GM21723 (cell line): ENCODE measurements at regions not wholly inside any gene's neighbourhood (a gene's known extent, or its start where the extent isn't known, plus 50 kb on each side); places are given as distances from the start of the nearest gene placed in this dataset.

Experiments used
- ATAC-seq: cut with Tn5 transposase; IDR thresholded peaks from one replicate; pipeline ENCODE4 v1.9.1; 2021; ENCODE audit warnings: mild to moderate bottlenecking, moderate library complexity; ENCODE audit not compliant: unreplicated experiment

- no peak for ATAC-seq
These were observed 163.3 kb upstream of the PRKCQ start for GRCh38 chr10:6743291-6743849.

GRCh38 chr10:6741541-6741941, 161.5 kb upstream of the PRKCQ start:
- no peak for ATAC-seq

GRCh38 chr10:6739530-6740174, 159.6 kb upstream of the PRKCQ start:
- no peak for ATAC-seq

GRCh38 chr10:6738112-6738768, 158.2 kb upstream of the PRKCQ start:
- ATAC-seq = no peak

GRCh38 chr10:6737758-6738111, 157.7 kb upstream of the PRKCQ start:
- ATAC-seq = no peak

- ATAC-seq = no peak
These were observed 157.1 kb upstream of the PRKCQ start for GRCh38 chr10:6737080-6737641.

GRCh38 chr10:6734286-6734685, 154.2 kb upstream of the PRKCQ start:
- ATAC-seq = no peak

- ATAC-seq = no peak
These were observed 149.8 kb upstream of the PRKCQ start for GRCh38 chr10:6729861-6730344.

GRCh38 chr10:6729071-6729774, 149.1 kb upstream of the PRKCQ start:
- no peak for ATAC-seq

- ATAC-seq = no peak
These were observed 146.8 kb upstream of the PRKCQ start for GRCh38 chr10:6726924-6727323.

GRCh38 chr10:6722616-6723004, 142.5 kb upstream of the PRKCQ start:
- ATAC-seq = no peak

- no peak for ATAC-seq
These were observed 142.0 kb upstream of the PRKCQ start for GRCh38 chr10:6721964-6722615.

- ATAC-seq = no peak
These were observed 141.4 kb upstream of the PRKCQ start for GRCh38 chr10:6721480-6721879.

- ATAC-seq = no peak
These were observed 139.5 kb upstream of the PRKCQ start for GRCh38 chr10:6719561-6719960.

GRCh38 chr10:6718550-6718949, 138.5 kb upstream of the PRKCQ start:
- no peak for ATAC-seq

- ATAC-seq = no peak
These were observed 136.4 kb upstream of the PRKCQ start for GRCh38 chr10:6716516-6716915.

GRCh38 chr10:6713716-6714115, 133.6 kb upstream of the PRKCQ start:
- no peak for ATAC-seq

- no peak for ATAC-seq
These were observed 133.0 kb upstream of the PRKCQ start for GRCh38 chr10:6713120-6713519.

- no peak for ATAC-seq
These were observed 131.8 kb upstream of the PRKCQ start for GRCh38 chr10:6711881-6712280.

- no peak for ATAC-seq
These were observed 131.3 kb upstream of the PRKCQ start for GRCh38 chr10:6711408-6711841.

GRCh38 chr10:6707352-6707751, 127.3 kb upstream of the PRKCQ start:
- ATAC-seq = no peak
